ENCODE measurements at regions not wholly inside any gene's neighbourhood (a gene's known extent, or its start where the extent isn't known, plus 50 kb on each side); places are given as distances from the start of the nearest gene placed in this dataset.
A peak's percentile ranks its signal among the peaks of the same experiment; 100 is the strongest.

DNA sequence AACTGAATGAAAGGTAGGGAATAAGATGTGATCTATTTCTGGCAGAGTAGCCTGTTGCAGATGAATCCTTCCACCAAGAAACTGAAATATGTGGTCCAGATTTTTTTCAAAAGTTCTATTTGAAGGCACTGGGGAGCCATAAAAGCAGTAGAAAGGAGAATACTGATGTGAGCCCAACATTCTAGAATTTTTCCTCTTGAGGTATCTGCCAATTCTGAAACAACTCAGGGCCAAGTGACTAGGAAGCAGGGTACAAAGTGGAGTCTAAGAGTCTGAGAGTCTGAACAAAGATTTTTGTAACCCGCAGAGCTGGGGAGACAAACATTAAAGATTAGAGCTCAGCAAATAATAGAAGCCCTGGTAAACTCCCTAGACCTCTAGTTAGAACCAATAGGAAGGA lies 58.3 kb upstream of the SLCO3A1 start:
- H3K9me3 ChIP-seq, result no peaks in the 10 kb centered on the region
- intact Hi-C loops (cut with DNase I), result no loop called here
- H3K27me3 ChIP-seq, result no peaks in the 10 kb centered on the region
- TF ChIP-seq, protein P1, sequence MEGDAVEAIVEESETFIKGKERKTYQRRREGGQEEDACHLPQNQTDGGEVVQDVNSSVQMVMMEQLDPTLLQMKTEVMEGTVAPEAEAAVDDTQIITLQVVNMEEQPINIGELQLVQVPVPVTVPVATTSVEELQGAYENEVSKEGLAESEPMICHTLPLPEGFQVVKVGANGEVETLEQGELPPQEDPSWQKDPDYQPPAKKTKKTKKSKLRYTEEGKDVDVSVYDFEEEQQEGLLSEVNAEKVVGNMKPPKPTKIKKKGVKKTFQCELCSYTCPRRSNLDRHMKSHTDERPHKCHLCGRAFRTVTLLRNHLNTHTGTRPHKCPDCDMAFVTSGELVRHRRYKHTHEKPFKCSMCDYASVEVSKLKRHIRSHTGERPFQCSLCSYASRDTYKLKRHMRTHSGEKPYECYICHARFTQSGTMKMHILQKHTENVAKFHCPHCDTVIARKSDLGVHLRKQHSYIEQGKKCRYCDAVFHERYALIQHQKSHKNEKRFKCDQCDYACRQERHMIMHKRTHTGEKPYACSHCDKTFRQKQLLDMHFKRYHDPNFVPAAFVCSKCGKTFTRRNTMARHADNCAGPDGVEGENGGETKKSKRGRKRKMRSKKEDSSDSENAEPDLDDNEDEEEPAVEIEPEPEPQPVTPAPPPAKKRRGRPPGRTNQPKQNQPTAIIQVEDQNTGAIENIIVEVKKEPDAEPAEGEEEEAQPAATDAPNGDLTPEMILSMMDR (IDR thresholded peaks at IDR 0.05), result no peak
- ATAC-seq (peak; percentile 34), DNase-seq (no peak)
- H3K36me3 ChIP-seq, result no peaks in the 10 kb centered on the region
- no peak overlapping the region for H3K4me3 ChIP-seq
- no peak overlapping the region for H3K27ac ChIP-seq
- H3K4me1 ChIP-seq, result no peaks in the 10 kb centered on the region

- ATAC-seq (peak; percentile 60), DNase-seq (no peak)
- TF ChIP-seq, protein P1 (IDR thresholded peaks at IDR 0.05), result no peak
- Histone ChIP-seq H3K4me3 (no peak overlapping the region), H3K9me3 (no peaks in the 10 kb centered on the region), H3K4me1 (no peaks in the 10 kb centered on the region), H3K27me3 (peaks cover 3% of the 10 kb centered on the region), H3K27ac (no peak overlapping the region), H3K36me3 (no peaks in the 10 kb centered on the region)
- intact Hi-C loops (cut with DNase I), result no loop called here
Observed at GRCh38 chr15:91801836-91802534, 51.5 kb upstream of the SLCO3A1 start.

- DNase-seq (no peak), ATAC-seq (no peak)
- H3K9me3 ChIP-seq, result no peaks in the 10 kb centered on the region
- peaks cover 3% of the 10 kb centered on the region for H3K27me3 ChIP-seq
- intact Hi-C loops (cut with DNase I), result no loop called here
- no peaks in the 10 kb centered on the region for H3K36me3 ChIP-seq
- no peak overlapping the region for H3K4me3 ChIP-seq
- TF ChIP-seq, protein P1 (IDR thresholded peaks at IDR 0.05), result no peak
- no peak overlapping the region for H3K27ac ChIP-seq
- no peaks in the 10 kb centered on the region for H3K4me1 ChIP-seq
Observed at GRCh38 chr15:91803260-91803659, 50.2 kb upstream of the SLCO3A1 start.

Data from upper lobe of right lung (tissue), 1 donor.